Inferior parietal cortex (tissue), 1 donor: ENCODE measurements at regions not wholly inside any gene's neighbourhood (a gene's known extent, or its start where the extent isn't known, plus 50 kb on each side); places are given as distances from the start of the nearest gene placed in this dataset.
A peak's percentile ranks its signal among the peaks of the same experiment; 100 is the strongest.
"Not testable (repeated sequence)": the region's sequence is repeated elsewhere in the genome, so short reads cannot be mapped to it uniquely, and the experiment has no call there.

ENCODE experiments used
- DNase-seq: peaks from one replicate; pipeline ENCODE4 v3.0.0-alpha.2; 2016; ENCODE audit errors: extremely low spot score

DNA sequence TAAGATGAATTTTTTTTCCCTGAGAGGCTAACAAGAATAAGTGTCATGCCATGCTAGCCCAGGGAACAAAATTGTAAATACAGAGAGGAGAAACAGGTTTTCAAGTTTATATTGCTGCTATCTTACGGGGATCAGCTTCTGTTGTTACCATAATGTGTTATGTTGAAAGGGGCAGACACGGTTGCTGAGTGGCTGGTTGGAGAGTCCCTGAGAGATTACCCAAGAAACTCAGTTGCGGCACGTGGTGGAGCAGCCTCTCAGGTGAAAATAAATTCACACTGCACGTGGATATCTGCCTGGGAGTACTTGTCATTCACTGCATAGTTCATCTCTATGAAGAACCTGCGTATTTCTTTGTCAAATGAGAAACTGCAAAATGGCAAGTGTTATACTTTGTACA lies 293.6 kb downstream of the TDRD3 start:
- no peak for DNase-seq

GRCh38 chr13:60689571-60689970 lies 292.6 kb downstream of the TDRD3 start:
- no peak for DNase-seq

GRCh38 chr13:60689076-60689475 lies 292.1 kb downstream of the TDRD3 start:
- DNase-seq, result no peak

DNA sequence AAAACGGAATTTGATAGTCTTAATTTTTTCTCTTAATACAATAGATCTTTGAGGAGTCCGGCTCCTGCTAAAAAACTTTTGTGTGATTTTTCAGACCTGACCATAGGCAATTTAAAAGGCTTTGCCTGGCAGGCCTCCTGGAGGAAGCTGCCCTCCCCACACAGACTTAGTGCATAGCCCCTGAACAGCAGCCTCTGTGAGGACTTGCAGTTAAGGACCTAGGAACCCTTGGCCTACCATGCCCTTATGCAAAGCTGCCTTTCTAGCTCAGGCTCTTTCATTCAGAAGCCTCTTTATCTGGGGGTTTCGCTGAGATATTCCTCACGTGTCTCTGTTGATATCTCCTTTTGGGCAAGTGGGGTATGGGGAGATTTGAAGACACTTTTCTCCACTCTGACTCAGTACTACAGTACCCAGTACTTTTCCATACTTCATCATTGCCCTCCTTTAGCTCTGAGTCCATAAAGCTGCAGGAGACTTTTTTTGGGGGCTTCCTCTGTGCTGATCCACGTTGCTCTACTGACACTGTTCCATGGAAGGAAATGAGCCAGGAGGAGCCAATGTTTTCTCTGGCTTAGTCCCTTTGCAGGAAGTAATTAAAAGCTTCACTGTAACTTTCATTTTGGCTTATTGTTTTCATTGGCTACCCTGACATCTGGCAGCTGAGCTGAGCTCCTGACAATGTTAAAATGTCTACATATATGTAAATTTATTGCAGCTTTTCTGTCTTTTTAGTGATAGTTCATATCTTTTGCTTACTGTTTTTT lies 283.1 kb downstream of the TDRD3 start:
- no peak for DNase-seq

DNA sequence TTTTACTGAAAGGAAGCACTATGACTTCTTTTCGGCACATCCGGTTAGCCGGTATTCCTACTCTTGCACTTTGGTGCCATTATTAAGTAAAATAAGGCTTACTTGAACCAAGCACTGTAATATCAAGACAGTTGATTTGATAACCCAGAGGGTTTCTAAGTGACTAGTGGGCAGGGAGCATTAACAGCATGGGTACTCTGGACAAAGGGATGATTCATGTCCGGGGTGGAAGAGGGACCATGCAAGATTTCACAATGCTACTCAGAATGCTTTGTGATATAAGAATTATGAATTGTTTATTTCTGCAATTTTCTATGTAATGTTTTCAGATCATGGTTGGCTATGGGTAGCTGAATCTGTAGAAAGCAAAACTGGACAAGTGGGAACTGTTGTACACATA lies 282.1 kb downstream of the TDRD3 start:
- no peak for DNase-seq

DNA sequence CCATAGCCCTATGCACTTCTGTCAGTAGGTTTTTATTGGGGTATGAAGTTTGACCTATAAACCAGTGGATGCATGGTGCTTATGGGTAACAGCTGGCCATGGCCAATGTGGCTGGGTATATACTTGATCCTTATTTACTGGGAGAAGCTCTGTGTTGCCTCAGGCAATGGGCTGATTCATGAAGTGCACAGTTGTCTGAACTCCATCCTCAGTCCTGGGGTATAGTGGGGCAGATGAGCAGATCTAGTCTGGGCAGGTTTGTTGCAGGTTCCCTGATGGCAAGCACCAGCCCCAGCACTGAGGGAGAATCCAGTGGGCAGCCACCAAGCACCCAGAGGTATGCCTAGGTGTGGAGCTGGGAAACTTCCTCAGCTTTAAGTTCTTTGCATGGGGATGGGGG lies 274.4 kb downstream of the TDRD3 start:
- no peak for DNase-seq

GRCh38 chr13:60663788-60664187 lies 266.8 kb downstream of the TDRD3 start:
- DNase-seq, result no peak

- no peak for DNase-seq
Measured at GRCh38 chr13:60662595-60662994, 265.6 kb downstream of the TDRD3 start.

DNA sequence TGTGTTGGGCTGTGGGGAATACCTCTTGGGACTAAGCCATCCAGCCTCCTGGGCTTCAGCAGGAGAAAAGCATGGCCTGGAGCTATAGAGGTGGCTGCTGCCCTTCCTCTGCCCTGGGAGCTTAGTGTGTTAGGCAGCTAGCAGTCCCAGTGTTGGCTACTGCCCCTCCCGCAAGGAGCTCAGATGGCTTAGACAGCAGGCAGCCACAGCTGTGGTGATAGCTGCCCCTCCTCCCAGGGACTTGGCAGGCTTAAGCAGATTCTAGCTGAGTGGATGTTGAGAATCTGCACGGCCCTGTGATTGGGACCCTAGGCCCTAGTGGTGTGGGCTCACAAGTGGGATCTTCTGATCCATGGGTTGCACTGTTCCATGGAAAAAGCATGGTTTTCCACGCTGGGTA lies 264.5 kb downstream of the TDRD3 start:
- DNase-seq, result no peak

- DNase-seq, result not testable (repeated sequence)
Measured at GRCh38 chr13:60657586-60657985, 260.6 kb downstream of the TDRD3 start.

DNA sequence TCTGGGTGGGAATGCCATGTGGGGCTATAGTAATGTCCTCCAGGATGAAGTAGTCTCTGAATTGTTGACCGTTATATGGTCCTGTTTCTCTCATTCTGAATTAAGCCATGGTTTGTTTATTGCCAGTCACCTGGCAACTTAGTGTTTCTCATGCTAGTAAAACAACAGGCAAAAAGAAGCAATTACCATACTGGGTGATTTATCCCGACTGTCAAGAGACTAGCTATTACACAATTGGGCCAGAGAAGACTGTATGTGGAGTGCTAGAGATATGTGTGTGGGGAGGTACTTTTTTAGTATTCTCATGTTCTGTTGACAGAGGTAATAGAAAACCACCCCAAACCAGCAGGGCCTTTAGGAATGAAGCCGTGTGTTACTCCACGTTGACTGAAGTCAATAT lies 258.2 kb downstream of the TDRD3 start:
- DNase-seq, result no peak

GRCh38 chr13:60654415-60654814 lies 257.4 kb downstream of the TDRD3 start:
- DNase-seq, result peak; percentile 64

DNA sequence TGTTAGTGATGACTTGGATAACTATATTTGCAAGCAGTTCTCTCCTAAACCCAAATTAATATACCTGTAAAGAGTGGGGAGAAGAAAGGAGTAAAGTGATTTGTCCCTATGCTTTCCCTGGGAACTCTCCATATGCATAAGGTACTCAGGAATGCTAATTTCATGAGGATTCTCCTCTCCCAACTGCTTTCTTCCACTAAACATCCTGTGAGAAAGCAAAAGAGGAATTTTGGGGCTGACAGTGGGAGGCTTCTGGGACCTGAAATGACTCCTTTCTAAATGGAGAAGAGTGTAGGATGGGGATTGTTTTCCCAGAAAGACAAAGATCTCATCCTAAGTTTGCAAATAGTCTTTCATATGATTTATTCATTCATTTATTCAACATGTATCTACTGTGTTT lies 250.5 kb downstream of the TDRD3 start:
- no peak for DNase-seq

DNA sequence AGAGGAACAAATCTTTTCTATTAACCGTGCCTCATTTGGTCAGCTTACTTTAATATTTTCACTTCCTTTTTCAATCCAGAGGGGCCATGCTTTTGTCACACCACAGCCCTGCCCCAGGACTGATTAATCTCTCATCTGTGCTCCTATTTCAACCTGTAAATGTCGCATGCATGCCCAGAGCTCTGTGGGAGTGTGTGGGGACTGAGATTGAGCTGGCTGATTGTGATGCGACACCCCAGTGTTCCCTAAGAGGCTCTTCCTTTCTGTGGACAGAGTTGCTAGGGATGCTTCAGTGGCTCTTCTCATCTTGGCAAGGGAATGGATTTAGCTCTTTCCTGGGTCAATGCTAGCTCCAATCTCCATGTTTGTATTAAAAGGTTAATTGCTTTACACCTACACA lies 249.6 kb downstream of the TDRD3 start:
- DNase-seq, result no peak

DNA sequence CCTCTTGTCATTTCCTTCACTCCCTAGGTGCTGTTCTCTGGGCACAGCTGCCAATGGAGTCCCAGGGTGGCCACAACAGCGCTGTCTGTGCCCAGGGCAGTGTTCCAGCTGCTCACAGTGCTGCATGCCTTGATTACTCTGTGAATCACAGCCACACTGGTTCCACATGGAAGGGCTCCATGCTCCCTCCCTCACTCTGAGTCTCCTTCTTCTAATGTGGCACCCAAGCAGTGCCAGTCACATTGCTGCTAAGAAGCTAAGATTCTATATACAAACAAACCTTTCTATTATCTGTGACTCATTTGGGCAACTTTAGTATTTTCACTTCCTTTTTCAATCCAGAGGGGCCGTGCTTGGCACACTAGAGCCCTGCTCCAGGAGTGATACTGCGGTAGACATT lies 248.7 kb downstream of the TDRD3 start:
- no peak for DNase-seq

- no peak for DNase-seq
Measured at GRCh38 chr13:60642552-60642951, 245.5 kb downstream of the TDRD3 start.

GRCh38 chr13:60629158-60629557 lies 232.1 kb downstream of the TDRD3 start:
- DNase-seq, result no peak

DNA sequence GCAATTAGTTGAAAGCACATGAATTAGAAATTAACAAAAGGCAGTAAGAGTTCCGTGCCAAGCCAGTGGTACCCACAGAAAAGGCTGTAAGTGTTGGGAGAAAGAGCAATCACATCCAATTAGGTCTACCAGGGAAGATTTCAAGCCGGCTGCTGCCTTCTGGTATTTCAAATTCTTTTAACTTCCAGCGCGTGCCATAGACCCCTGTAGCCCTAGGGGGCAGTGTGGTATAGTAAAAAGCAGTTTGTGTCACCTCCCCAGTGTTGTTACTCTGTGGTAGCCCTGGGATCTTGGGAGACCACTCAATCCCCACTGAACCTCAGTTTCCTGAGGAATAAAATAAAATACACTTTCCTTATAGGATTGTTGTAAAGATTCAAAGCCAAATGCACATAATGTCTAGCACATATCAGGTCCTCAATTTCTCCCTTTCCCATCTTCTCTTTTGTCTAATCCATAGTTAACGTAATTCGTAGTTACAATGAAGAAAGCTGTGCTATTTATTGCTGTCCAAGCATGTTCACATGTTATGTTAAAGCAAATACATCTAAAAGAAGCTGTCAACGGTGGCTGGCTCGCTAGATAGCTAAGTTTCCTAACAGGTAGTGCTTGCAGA lies 230.2 kb downstream of the TDRD3 start:
- peak; percentile 36 for DNase-seq
